GM12892 (cell line): ENCODE measurements at regions not wholly inside any gene's neighbourhood (a gene's known extent, or its start where the extent isn't known, plus 50 kb on each side); places are given as distances from the start of the nearest gene placed in this dataset.

Experiments
- DNase-seq: peaks from one replicate; pipeline ENCODE4 v3.0.0; 2011; ENCODE audit not compliant: insufficient read length
- FAIRE-seq: peaks from 2 replicates; lab custom pipeline; 2011; peaks lifted over from hg19 to GRCh38; lab: Jason Lieb, UNC
- POLR2A ChIP-seq: IDR thresholded peaks from 2 replicates; pipeline ENCODE4 v1.6.1; 2011; ENCODE audit warnings: low read depth, low read length, control low read depth
- POLR2AphosphoS5 ChIP-seq: IDR thresholded peaks from 2 replicates; pipeline ENCODE4 v1.6.1; 2011; ENCODE audit warnings: low read depth, low read length, control low read depth
- TAF1 ChIP-seq: IDR thresholded peaks from 2 replicates; pipeline ENCODE4 v1.6.1; 2011; ENCODE audit warnings: low read depth, mild to moderate bottlenecking, control low read depth, low read length, borderline replicate concordance

DNA sequence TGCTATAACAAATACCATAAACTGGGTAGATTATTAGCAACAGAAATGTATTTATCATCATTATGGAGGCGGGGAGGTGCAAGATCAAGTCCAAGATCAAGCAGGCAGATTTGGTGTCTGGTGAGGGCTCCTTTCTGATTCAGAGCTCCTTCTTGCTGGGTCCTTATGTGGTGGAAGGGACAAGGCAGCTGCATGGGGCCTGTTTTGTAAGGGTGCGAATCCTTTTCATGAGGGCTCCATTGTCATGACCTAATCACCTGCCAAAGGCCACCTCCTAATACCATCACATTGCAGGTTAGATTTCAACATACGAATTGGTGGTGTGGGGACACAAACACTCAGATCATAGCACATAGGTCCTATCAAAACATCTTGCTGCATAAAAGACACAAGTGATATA is 84.4 kb upstream of the CCDC150 start:
- DNase-seq (no peak), FAIRE-seq (no peak)
- no peak for TF ChIP-seq TAF1
- no peak for TF ChIP-seq POLR2A
- no peak for TF ChIP-seq POLR2AphosphoS5

DNA sequence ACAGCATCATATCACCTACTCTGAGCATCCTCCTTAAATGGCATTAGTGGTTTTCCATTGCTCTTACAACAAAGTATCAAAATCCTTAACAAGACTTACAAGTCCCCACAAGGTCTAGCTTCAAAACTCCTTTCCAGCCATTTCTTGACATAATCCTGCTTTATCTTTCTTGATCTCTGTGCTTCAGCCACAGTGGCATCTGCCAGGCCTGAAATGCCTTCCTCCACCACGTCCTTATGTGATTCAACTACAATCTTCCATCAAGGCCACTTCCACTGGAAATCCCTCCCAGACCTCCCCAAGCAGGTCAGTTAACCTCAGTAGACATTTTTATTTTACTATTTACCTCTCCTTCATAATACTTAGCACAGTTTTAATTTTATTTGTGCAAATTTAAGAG is 83.8 kb upstream of the CCDC150 start:
- no peak for FAIRE-seq
- no peak for TF ChIP-seq TAF1
- TF ChIP-seq POLR2AphosphoS5: no peak
- no peak for TF ChIP-seq POLR2A

DNA sequence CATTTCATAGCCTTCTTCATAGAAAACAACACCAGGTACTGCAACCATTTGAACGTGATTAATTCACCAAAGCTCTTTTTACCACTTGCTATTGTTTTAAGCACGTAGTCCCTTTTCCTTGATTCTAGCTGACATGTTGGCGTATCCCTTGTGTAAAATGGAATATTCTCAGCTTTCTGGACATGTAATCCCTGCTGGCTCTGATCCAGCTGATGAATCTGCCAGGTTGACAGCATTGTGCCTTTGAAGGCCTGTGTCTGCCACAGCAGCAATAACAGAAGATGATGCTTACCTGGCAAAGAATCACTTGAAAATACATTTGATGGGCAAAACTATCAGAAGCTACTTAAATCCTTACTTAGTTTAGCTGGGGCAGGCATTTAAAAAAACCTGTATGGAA is 81.0 kb upstream of the CCDC150 start:
- FAIRE-seq (no peak), DNase-seq (no peak)
- TF ChIP-seq TAF1: no peak
- no peak for TF ChIP-seq POLR2AphosphoS5
- TF ChIP-seq POLR2A: no peak

More for the DNA sequence above, 83.8 kb upstream of the CCDC150 start:
- no peak for DNase-seq

DNA sequence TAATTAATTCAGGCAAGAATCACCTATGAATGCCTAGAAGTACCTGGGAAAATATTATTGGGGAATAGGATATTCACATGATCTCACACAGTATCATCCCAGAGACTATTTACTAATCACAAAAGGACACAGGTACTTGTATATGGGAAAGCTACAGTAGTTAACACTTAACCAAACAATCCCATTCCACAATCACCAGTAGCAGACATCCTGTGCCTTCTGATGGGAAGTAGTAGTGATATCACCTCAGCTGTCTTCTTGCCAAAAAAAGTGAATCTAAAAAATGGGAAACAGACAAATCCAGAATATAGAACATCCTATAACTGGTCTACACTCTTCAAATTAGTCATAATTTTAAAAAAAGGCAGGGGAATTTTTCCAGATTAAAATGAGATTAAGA is 75.6 kb upstream of the CCDC150 start:
- DNase-seq (no peak), FAIRE-seq (no peak)
- TF ChIP-seq TAF1 (no peak), POLR2AphosphoS5 (no peak), POLR2A (no peak)

DNA sequence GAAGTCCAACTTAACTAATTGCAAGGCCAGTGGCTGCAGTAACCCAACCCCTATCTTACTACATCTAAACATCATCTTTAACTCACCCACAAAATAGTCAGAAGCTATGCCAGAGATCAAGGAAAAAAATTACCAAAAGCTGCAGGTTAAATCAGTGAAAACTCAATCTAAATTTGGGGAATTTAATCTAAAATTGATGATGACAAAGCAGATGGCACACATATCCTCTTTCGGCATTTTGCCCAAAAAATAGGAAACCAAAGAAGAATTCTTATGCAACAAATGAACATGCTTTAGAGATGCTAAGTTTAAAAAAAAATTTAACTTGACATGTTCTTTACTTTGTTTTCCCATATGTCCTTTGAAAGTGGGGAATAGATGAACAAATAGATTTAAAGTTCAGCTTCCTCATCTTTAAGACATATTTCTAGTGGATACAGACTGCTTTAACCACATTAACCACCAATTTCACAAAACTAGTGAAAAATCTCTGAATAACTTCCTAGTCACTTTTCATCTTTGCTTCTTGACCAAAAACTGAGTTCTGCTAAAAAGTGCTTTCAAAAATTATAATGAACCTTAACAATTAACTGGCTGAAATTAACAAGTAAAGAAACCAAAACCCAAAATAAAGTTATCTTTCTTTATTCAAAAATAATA is 74.3 kb upstream of the CCDC150 start:
- FAIRE-seq: no peak
- TF ChIP-seq POLR2A (no peak), POLR2AphosphoS5 (no peak), TAF1 (no peak)
- no peak for DNase-seq

DNA sequence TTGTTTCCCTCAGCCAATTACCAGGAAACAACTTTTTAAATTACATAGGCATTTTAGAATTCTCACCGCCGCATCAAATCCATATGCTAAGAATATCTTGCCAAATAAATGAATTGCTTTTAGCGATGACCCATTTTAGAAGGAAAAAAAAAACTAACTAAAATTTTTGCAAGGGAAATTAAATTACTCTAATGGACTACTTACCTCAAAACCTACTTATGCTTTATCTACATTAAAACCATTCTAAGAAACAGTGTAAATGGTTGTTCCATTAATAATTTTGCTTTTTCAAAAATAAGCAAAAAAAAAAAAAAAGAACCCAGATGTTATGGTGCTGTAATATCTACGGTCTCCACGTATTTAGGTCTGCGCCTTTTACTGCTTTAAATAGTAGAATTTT is 73.5 kb upstream of the CCDC150 start:
- DNase-seq (no peak), FAIRE-seq (no peak)
- TF ChIP-seq TAF1 (no peak), POLR2A (no peak), POLR2AphosphoS5 (no peak)

DNA sequence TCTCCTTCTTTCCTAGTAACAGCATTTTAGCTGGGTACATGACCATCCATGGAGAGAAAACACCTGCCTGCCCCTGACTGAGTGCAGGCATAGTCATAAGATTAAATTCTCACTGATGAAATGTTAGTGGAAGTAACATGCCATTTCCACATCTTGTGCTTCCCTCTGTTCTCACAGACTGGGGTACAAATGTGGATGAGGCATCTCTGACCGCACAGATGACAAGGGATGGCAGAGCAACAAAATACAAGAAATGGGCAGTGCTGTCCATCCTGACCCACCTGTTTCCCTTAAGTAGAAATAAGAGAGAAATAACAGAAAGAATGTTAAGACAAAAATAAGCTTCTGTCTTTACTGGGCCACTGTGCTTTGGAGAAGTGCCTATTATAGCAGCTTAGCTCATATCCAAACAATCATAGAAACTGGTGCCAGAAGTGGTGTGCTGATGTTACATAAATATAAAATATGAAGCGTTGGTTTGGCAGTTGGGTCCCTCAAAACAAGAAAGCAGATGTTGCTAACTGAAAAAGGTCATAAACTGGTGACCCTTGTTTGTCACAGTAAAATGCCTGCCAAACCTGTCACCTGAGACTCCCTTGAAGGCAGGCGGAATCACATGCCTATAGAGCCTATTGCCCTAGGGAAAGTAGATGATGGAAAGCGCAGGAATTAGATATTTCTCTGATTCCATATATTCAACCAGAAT is 72.4 kb upstream of the CCDC150 start:
- no peak for DNase-seq
- no peak for FAIRE-seq
- TF ChIP-seq POLR2A: no peak
- no peak for TF ChIP-seq TAF1
- TF ChIP-seq POLR2AphosphoS5: no peak

DNA sequence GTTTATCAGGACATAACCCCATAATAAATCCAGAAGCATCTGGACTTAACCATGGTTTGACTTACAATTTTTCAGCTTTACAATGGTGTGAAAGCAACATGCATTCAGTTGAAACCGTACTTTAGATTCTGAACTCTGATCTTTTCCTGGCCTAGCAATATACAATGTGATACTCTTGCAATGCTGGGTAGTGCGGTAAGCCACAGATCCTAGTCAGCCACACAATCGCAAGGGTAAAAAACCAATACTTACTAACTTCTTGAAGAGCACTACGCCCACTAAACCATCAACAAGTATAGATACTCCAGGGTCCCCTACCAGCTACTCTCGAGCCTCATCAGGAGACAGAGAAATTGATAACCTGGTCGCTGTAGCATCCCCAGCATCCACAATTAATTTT is 71.0 kb upstream of the CCDC150 start:
- FAIRE-seq: no peak
- no peak for DNase-seq
- TF ChIP-seq TAF1 (no peak), POLR2A (no peak), POLR2AphosphoS5 (no peak)

DNA sequence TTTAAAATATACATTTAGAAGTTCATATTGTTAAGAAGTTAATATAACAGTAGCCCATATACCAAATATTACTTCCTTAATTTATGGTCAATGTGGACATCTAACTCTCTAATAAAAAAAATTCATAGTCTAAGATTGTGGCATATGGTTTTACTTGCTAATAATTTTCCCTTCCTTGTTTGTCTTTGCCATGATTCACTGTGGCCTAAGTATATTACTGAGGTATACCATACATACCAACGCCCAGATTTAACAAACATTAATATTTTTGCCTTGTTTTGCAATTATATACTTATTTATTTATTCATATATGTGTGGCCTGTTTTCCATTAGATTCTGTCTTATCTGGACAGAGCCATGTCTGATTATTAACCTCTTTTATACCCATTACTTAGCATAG is 54.6 kb upstream of the CCDC150 start:
- no peak for DNase-seq
- TF ChIP-seq TAF1: no peak
- FAIRE-seq: no peak

DNA sequence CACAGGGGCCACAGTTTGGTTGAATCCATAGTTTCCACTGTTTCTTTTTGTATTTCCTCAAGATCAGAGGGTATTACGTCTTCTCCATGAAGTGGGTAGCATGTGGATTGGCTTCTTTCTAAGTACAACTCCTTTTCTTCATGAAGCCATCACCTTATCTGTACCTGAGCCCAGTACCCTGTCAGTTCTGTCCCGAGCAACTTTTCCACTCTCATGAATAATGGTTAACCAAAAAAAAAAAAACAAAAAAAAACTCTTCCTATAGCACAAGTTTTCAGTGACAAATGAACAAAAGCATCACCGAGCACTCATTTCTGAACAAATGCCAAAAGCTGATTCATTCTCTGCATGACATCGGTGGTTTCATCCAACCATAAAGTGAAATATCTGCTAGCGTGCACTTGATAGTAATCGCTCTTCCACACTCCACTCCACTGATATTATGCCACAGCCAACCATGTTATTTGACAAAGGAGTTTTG is 53.0 kb upstream of the CCDC150 start:
- DNase-seq: no peak
- no peak for FAIRE-seq
- no peak for TF ChIP-seq TAF1
- no peak for TF ChIP-seq POLR2A
- TF ChIP-seq POLR2AphosphoS5: no peak

DNA sequence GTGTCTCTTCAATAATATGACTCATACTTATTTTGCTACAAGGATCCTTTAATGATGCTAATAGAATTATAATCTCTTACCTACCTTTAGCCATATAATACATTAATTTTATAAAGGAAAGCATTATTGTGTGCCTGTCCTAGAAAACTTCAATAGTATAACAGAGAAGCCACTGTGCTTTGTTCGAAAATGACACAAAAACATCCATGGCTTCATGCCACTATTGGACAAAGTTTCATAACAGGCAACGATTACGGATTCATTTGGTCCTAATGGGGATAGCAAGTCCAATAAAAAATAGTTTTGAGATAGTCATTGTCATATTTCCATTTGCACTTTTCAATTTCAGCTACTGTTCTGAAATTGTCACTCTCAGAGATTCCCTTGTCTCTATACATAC is 52.5 kb upstream of the CCDC150 start:
- TF ChIP-seq POLR2A (no peak), TAF1 (no peak), POLR2AphosphoS5 (no peak)
- FAIRE-seq (no peak), DNase-seq (no peak)

DNA sequence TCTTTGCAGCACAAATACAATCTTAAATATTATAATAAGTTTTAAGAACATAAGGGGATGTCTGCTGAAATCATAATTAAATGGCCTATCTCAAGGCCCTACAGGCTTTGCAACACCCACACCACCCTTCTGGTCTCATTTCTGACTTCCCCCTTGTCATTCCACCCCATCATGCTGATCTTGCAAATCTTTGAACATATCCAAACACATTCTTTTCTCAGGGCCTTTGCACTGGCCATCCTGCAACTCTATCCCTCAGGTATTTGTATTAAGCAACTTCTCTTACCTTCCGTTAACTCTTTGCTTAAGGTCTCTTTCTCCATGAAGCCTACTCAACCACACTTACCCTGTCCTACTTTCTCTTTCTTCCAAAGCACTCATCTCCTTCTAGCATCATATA is 51.8 kb upstream of the CCDC150 start:
- DNase-seq (no peak), FAIRE-seq (no peak)
- TF ChIP-seq POLR2AphosphoS5 (no peak), POLR2A (no peak), TAF1 (no peak)
